ENCODE measurements at regions not wholly inside any gene's neighbourhood (a gene's known extent, or its start where the extent isn't known, plus 50 kb on each side); places are given as distances from the start of the nearest gene placed in this dataset.

DNA sequence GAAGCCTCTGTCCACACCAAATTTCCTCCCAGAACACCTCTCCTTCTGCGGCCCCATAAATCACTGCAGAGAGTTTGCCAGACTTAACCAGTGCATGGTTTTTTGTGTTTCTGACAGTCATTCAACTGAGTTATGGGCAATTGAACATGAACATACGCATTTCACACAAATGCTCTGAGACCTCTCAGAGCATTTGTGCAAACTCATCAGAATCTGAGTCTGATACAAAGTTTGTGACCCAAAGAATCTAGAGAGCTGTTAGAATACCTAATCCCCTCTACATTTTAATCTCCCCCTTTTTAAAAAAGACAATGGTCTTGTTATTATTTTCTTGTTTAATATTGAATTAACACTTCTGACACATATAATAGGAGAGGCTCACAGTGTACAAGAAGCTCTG lies 416.9 kb upstream of the SMARCA2 start:
- no peak for DNase-seq

DNA sequence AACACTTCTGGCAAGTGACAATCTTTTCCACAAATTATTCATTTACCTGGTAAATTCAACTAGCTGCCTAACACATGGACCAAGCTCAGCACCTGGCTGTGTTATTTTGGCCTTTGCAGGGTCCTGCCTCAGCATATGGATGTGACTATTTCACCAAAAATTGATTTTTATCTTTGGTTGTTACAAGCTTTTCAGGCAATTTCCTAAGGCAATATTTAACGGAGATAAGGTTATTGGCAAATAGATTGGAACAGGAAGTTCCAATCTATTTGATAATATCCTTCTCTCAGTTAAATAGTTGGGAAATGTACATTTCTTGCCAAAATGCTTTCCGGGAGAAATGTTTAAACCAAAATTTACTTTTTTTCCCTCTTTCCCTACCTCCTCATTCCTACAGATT lies 415.2 kb upstream of the SMARCA2 start:
- DNase-seq: no peak

DNA sequence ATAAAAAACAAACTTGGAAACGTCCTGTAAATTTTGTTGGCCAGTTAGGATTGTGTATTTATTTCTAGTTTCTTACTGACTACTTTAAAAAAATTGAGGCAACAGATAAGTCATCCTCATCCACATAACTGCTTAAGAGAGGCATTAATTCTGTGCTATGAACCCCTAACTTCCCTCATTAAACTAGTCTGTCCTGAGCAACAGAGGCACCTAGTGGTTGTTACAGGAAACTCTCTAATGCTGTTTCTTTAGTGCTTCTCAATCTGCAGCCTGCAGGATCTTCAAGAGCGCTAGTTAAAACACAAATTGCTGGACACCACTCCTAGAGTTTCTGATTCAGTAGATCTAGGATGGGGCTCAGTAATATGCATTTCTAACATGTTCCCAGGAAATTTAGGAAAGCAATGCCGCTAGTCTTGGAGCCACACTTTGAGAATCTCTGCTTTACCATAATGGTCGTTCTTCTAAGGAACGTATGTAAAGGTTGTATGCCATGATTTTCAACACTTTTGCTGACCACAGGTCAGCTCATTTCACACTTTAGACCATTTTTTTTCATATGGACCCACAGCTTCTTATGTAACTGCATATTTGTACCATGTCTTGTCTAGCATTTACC lies 410.1 kb upstream of the SMARCA2 start:
- DNase-seq: no peak

DNA sequence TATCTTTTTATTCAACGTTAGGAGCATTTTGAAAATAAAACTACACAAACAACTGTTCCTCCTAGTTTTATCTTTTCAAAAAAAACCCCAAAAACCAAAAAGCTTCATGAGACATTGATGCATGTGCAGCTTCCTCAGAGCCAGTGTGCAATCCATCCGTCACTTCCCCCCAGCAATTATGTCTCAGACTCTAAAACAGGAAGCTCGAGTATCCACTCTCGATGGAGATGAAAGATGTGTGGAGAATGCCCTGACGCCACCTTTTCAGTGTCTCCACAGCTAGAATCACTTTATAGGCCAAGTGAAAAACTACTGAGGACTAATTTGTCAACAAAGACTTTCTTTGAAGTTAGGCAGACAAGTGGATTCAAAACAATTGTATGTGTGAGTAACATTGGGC lies 408.9 kb upstream of the SMARCA2 start:
- DNase-seq: no peak

DNA sequence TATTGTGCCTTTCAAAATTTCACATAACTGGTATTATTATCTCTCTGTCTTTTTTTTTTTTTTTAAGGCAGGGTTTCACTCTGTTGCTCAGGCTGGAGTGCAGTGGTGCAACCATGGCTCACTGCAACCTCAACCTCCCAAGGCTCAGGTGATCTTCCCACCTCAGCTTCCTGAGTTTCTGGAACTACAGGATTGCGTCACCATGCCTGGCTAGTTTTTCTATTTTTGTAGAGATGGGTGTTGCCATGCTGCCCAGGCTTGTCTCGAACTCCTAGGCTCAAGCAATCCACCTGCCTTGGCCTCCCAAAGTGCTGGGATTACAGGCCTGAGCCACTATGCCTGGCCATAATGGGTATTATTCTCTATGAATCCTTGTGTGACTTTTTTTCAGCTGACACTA lies 402.3 kb upstream of the SMARCA2 start:
- no peak for DNase-seq

DNA sequence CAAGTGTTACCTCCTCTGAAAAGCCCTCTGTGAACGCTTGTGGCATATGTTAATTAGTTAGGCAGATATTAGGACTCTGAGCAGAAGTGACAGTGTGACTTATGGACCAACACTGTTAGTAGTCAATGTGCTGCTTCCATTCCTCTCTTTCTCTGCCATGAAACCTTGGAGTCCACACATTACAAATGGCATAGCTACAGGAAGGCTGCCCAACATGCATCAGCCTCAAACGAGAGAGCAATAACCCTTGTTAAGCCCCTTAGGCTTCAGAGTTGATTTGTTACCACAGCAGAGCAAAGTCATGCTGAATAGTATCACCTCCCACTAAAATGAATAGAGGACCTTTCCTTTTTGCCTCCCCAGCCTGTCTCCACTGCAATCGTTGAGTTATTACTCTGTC lies 397.7 kb upstream of the SMARCA2 start:
- DNase-seq: no peak

DNA sequence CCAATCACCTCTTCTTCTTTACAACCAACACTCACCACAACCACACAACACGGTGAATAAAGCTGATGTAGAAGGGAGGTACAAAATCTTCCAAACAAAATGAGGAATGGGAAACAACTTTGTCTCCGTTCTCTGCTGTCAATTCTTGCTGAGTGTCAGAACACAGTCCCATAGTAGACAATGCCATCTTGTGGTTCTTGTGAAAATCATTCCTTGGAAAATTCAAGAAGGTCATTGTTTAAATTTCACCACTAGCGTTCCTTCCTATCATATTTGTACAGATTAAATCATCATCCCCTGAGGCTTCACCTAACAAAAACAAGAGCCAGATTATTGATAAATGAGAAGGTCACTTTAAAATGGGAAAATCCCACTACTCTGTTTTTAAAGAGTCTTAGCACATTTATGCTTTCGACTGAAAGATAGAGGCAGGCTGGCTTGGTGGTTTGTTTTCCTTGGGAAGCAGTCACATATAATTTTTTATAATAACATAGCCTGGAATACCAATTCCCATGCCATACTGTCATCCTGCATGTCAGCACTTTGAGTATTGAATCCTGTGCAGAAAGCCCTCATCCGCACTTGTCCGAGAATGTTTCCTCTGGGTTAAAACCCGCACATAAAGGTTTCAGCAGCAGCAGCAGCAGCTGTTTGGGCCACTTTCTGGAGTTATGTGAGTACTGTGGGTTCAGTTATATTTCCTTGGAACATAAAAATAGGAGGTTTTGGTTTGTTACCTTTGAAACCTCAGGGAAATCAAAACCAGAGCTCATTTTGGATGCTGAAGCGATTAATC lies 395.0 kb upstream of the SMARCA2 start:
- DNase-seq: no peak

DNA sequence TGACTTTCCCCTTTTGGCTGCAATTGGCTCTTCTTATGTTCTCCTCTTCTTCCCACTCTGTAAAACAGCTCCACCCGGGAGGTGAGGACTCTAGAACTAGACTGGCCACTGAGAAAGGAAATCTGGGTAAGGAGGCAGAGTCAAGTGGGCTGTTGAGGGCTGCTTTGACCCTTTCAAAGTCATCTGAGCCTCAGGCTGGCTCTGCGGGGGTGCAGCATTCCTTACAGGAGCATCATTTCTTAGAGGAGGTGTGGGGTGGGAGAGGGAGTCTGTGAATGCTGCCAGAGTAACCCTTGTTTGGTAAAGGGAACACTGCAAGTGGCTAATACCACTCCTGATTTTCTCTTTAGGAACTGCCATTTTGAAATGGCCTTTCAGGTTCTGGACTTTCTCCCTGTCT lies 377.7 kb upstream of the SMARCA2 start:
- DNase-seq: no peak

DNA sequence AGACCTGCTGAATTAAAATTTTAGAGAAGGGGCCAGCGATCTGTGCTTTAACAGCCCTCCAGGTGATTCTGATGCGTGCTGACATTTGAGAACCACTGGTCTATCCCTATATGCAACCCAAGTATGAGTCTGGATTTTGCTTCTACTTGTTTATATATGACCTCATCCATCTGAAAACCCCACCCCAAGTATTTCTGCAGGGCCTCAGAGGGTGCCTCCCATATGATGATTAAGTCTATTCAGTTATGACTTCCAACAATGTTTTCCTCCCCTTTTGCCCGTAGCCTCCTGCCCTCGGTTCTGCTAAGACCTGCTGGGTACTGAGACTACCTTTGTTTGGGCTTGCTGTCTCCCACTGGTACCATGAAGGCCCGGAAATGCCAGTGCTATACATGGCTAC lies 376.0 kb upstream of the SMARCA2 start:
- DNase-seq: no peak

DNA sequence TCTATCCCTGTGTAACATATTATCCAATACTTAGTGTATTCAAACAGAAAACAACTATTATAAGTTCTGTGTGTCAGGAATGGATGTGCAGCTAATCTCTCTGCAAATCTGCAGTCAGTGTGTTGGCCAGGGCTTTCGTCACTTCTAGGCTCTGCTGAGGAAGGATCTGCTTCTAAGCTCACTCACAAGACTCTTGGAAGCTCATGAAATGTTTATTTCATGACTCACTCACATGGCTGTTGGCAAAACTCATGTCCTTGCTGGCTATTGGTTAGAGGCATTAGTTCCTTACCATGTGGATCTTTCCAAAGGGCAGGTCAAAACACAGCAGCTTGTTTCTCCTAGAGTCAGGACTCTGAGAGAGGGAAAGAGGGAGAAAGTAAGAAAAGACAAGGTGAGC lies 367.4 kb upstream of the SMARCA2 start:
- no peak for DNase-seq

DNA sequence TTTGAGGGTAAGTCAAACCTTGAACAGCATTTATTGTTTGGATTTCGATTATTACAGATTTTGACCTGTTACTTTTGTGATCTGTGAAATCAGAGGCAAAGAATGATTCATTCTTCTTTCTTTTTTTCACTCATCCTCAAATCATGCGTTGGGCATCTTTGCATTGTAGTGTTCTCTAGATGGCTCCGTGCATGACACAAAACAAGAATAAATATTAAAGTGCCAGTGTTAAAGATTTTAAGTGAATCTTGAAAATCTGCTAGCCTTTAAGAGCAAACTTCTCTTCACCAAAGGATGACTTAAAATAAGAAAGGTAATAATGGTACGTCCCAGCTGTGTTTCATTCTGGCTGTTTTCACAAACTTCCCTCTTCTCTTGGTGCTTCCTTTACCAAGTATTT lies 361.9 kb upstream of the SMARCA2 start:
- DNase-seq: no peak

DNA sequence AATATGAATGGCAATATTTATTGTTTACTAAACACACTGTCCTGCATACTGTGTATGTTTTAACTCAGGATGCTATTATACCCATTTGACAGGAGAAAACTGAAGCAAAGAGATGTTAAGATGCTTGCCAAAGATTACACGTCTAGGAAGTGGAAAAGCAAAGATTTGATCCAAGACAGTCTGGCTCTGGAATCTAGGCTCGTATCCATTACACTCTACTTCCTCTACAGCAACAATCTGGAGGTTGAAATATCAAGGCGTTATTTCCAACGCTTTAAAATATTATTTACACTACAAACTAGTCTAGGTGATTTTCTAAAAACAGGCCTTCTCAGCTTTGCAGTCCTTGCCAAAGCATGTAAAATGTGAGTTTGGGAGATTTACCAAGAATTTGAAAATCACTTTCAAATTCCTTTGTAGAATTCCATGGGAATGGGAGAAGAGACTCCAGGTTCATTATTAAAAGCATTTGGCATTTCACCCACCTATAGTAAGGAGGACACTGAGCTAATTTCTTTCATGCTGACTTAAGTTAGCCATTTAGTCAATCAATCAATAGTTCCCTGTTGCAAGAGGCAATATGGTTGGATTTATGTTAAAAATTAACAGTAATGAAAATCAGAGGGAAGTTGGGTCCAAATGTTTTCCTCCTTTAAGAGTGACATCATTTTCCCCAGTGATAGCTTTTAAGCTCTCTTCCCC lies 356.3 kb upstream of the SMARCA2 start:
- DNase-seq: no peak

DNA sequence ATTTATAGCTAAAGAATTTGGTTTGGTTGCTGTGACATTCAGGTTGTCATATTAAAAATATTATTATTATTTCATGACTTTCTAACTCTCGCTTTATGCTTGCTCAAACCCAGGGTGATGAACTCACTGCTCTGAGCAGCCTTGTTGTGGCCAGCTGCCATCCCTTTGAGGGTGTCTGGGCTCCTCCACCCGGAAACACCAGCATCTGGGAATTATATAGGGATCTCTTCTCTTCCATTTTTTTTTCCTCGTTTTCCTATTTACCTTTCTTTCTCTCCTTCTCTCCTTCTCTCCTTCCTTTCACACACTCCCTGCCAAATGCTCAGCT lies 355.8 kb upstream of the SMARCA2 start:
- no peak for DNase-seq

DNA sequence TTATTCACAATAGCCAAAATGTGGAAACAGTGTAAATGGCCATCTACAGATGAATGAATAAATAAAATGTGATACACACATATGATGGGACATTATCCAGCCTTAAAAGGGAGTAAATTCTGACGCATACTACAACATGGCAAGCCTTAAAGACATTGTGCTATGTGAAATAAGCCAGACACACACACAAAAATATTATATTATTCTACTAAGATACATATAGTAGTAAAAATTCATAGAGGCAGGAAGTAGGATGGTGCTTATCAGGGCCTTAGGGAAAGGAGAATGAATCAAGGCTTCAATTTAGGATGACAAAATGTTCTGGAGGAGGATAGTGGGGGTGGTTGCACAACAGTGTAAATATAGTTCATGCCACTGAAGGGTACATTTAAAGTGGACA lies 346.7 kb upstream of the SMARCA2 start:
- no peak for DNase-seq

DNA sequence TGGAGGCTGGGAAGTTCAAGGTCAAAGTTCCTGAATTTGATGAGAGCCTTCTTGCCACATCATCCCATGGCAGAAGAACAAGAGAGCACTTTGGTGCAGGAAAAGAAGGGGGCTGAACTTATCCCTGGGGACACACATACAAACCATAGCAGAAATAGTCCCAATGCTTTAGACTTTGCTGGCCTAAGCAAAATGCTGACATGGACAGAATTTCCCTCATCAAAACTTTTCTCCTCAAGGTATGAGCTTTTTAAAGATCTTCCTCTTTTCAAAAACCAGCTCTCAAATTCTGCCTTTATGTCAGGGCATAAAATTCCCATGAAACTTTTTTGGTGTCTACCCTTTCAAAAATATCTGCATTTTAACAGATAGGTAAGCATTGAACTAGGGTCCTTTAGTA lies 341.8 kb upstream of the SMARCA2 start:
- no peak for DNase-seq

DNA sequence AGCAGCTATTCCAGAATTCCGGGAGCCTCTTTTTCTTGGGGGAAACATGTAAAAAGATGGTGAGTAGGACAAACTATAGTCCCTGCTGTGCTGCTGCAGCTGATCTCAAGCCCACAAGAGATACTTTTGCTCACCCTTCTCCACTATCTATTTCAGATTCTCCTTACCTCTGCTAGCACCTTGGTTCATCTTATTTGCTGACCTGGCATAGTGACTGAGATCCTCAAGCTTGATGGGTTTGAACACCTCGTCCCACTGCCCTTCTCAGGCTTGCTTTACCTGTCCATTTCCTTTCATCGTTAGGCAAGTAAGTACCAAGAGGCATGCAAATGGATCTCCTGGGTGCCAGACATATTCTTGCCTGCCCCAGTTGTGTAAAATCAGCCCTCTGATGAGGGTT lies 338.4 kb upstream of the SMARCA2 start:
- DNase-seq: no peak

DNA sequence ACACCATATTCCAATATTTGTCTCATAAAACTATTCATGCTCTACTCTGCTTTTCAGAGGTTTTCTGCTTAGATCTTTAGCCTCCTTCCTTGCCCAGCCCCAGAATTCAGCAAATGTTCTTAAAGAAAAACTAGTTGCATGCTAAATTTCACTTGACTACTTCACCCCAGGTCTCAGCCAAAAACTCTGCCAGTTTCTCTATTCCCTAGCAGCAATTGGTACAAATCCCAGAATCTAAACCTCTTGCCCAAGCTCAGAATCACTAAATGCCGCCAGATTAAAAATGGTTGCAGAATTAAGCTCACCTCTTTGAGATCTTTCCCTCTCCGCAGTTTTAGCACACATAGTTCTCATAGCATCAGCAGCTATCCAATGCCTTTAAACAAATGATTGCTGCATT lies 331.2 kb upstream of the SMARCA2 start:
- DNase-seq: no peak

DNA sequence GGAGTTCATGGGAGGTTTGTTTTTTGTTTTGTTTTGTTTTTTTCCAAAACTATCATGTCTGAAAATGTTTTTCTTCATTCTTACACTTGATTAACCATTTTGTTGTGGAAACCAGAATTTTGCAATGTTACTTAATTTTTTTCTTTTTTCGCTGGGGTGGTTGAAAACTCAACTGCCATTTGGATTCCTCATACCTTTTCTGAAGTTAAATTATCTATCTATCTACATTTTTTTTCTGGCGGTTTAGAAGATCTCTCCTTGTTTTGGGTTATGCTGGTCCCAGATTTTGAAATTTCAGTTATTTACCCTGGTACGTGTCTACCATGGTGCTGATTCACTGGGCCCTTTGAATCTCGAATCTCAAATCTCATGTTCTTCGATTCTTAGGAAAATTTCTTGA lies 316.2 kb upstream of the SMARCA2 start:
- no peak for DNase-seq

DNA sequence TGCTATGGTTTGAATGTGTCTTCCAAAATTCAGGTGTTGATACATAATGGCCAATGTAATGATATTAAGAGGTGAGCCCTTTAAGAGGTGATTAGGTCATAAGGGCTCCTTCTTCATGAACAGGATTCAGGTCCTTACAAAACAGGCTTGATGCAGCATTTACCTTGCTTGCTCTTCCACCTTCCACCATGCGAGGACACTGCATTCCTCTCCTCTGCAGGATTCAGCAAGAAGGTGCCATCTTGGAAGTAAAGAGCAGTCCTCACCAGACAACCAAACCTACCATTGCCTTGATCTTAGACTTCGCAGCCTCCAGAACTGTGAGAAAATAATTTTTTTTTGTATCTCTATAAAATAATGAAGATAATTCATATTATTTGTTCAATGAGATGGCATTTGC lies 314.0 kb upstream of the SMARCA2 start:
- DNase-seq: no peak

DNA sequence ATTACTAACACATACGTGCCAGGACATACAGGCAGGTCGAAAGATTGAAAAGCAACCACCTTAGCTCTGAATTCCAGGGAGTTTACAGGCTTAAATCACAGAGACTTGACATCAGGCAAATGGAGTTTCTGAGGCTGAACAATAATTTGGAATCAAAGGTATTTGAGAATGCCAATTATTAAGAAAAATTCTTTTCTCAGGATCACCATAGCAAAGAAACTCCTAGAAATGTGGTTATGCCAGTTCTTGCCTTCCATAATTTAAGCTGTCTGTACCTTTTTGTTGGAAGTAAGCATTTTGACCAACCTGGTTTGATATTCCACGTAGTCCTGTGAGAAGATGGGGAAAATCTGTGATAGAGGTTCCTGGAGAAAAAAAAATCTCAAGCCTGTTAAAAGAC lies 312.4 kb upstream of the SMARCA2 start:
- DNase-seq: no peak

DNA sequence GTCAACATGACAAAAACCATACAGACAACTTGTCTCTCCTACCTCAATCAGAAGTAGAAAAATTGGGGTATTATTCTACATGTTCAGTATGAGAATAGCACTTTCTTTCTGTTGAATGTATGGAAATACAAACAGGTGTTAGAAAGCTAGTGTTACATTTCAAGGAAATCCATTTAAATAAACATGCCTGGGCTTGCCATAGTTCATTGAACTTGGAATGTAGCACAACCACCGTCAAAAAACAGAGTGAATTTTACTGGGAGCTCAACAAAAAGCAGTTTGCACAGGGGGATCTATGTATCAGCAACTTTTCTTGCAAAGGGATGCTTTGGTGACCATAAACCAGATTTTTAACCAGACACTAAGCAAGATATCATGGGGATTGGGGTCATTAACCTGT lies 307.9 kb upstream of the SMARCA2 start:
- DNase-seq: no peak

DNA sequence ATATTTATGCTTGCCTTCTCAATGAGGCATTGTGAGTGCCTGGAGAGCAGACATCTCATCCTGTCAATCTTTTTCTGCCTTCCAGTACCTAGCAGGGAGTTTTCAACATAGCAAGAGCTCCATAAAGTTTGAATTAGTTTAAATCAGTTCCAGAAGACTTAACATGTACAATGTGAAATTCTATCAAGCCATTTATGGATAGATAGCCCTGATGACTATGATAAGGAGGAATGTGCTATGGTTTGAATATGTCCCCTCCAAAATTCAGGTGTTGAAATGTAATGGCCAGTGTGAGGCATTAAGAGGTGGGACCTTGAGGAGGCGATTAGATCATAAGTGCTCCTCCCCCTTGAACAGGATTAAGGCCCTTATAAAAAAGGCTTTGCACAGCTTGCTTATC lies 306.9 kb upstream of the SMARCA2 start:
- DNase-seq: no peak

DNA sequence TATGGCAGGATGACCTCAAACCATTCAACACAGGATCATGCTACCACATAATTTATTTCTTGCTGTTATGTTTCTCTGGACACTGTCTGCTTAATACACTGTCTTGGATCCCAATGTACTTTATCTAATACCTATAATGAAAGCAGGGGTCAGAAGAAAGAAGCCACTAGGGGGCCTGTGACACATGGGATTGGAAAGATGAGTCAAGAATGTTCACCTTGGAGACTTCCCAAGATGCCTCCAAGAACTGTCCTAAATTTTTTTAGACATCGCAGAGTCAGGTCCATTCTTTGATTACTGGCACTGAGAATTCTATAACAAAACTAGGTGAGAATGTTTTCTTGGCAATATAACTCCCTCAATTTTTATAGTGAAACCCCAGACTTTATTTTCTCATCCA lies 305.8 kb upstream of the SMARCA2 start:
- no peak for DNase-seq

DNA sequence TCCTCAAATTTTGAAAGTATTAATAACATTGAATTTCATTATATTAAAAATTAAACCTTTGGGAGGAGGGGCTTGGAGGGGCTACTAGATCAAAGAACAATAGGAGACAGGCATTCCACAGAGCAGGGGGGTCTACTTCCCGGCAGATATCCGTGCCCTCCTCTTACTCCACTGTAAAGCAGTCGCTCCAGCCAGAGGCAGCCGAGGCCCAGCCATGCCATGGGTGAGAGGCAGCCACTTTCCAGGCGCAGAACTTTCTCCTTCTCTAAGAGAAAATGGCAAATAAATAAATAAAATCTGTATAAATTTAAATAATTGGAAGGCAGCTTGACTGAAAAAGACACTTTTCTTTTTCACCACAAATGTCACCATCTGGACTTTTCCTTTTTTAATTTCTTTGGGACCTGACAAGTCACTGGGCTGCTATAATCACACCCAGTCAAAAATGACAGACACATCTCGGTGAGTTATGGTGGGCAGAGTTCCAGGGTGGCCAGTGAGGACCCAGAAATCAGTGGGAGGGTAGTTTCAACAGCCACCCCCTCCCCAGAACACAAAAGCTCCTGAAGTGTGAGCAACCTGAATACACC lies 302.2 kb upstream of the SMARCA2 start:
- no peak for DNase-seq
